ENCODE measurements at regions not wholly inside any gene's neighbourhood (a gene's known extent, or its start where the extent isn't known, plus 50 kb on each side); places are given as distances from the start of the nearest gene placed in this dataset.

- no peaks in the 10 kb centered on the region for H3K36me3 Mint-ChIP-seq (ENCODE audit: unreplicated experiment)
- TF ChIP-seq CTCF (IDR thresholded peaks at IDR 0.05), result no peak
- no peaks in the 10 kb centered on the region for H3K4me1 Mint-ChIP-seq (ENCODE audit: unreplicated experiment)
- peaks cover 17% of the 10 kb centered on the region for H3K9me3 Mint-ChIP-seq (ENCODE audit: unreplicated experiment)
- no peak for DNase-seq (ENCODE audit: extremely low spot score, unreplicated experiment)
- no peak overlapping the region for H3K4me3 Mint-ChIP-seq (ENCODE audit: unreplicated experiment)
- no peak overlapping the region for H3K27ac Mint-ChIP-seq (ENCODE audit: unreplicated experiment)
- H3K27me3 Mint-ChIP-seq (ENCODE audit: unreplicated experiment), result no peaks in the 10 kb centered on the region
Measured at GRCh38 chr2:7674606-7675005, 757.4 kb downstream of the RNF144A start.

GRCh38 chr2:7676714-7677113 is 759.5 kb downstream of the RNF144A start:
- H3K4me1 Mint-ChIP-seq (ENCODE audit: unreplicated experiment), result no peaks in the 10 kb centered on the region
- no peaks in the 10 kb centered on the region for H3K27me3 Mint-ChIP-seq (ENCODE audit: unreplicated experiment)
- H3K36me3 Mint-ChIP-seq (ENCODE audit: unreplicated experiment), result no peaks in the 10 kb centered on the region
- no peak for TF ChIP-seq CTCF (IDR thresholded peaks at IDR 0.05)
- no peak for DNase-seq (ENCODE audit: extremely low spot score, unreplicated experiment)
- peaks cover 17% of the 10 kb centered on the region for H3K9me3 Mint-ChIP-seq (ENCODE audit: unreplicated experiment)
- H3K27ac Mint-ChIP-seq (ENCODE audit: unreplicated experiment), result no peak overlapping the region
- H3K4me3 Mint-ChIP-seq (ENCODE audit: unreplicated experiment), result no peak overlapping the region

GRCh38 chr2:7681881-7682461 is 764.8 kb downstream of the RNF144A start:
- Mint-ChIP-seq H3K4me1 (ENCODE audit: unreplicated experiment) (no peaks in the 10 kb centered on the region), H3K27ac (ENCODE audit: unreplicated experiment) (no peak overlapping the region), H3K36me3 (ENCODE audit: unreplicated experiment) (no peaks in the 10 kb centered on the region), H3K4me3 (ENCODE audit: unreplicated experiment) (no peak overlapping the region), H3K9me3 (ENCODE audit: unreplicated experiment) (peaks cover 9% of the 10 kb centered on the region), H3K27me3 (ENCODE audit: unreplicated experiment) (no peaks in the 10 kb centered on the region)
- DNase-seq (ENCODE audit: extremely low spot score, unreplicated experiment), result no peak
- no peak for TF ChIP-seq CTCF (IDR thresholded peaks at IDR 0.05)

DNA sequence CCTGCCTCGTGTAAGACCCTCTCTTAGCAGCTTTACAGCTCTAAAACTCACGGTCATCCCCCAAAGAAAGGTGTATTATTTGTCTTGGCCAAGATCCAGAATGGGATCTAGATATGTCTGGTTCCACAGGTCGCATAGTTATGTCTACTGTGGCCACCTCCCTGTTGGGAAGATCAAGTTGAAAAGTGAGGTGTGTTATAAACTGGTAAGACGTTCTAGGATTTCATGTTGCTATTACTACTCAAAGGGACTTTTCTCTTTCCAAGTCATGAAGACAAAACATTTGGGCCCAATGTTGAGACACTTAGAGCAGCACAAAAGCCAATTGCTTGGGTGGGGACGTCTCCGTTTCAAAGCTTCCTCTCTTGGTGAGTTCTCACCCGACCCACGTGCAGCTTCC is 766.0 kb downstream of the RNF144A start:
- no peak for DNase-seq (ENCODE audit: extremely low spot score, unreplicated experiment)
- Mint-ChIP-seq H3K4me3 (ENCODE audit: unreplicated experiment) (no peak overlapping the region), H3K4me1 (ENCODE audit: unreplicated experiment) (no peaks in the 10 kb centered on the region), H3K27ac (ENCODE audit: unreplicated experiment) (no peak overlapping the region), H3K9me3 (ENCODE audit: unreplicated experiment) (peaks cover 8% of the 10 kb centered on the region), H3K27me3 (ENCODE audit: unreplicated experiment) (no peaks in the 10 kb centered on the region), H3K36me3 (ENCODE audit: unreplicated experiment) (no peaks in the 10 kb centered on the region)
- no peak for TF ChIP-seq CTCF (IDR thresholded peaks at IDR 0.05)

DNA sequence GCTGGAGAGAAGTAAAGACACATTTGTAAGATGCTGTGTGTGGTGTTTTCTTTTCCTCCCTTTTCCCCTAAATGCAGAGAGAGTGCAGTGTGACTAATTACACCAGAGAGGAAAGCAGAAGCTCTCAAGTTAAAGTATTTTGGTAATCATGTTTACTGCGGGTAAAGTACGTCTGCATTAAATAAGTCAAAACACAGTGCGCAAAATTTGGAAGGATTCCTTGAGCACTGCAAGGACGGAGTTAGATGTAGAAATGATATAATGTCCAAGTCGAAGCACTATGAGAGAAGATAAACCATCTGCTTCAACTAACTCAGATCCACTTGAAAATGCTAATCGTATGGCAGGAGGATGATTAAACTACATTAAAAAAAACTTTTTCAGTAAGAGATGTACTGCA is 766.5 kb downstream of the RNF144A start:
- H3K9me3 Mint-ChIP-seq (ENCODE audit: unreplicated experiment), result peaks cover 4% of the 10 kb centered on the region
- DNase-seq (ENCODE audit: extremely low spot score, unreplicated experiment), result no peak
- H3K27me3 Mint-ChIP-seq (ENCODE audit: unreplicated experiment), result no peaks in the 10 kb centered on the region
- TF ChIP-seq CTCF (IDR thresholded peaks at IDR 0.05), result no peak
- H3K27ac Mint-ChIP-seq (ENCODE audit: unreplicated experiment), result no peak overlapping the region
- no peaks in the 10 kb centered on the region for H3K36me3 Mint-ChIP-seq (ENCODE audit: unreplicated experiment)
- H3K4me3 Mint-ChIP-seq (ENCODE audit: unreplicated experiment), result no peak overlapping the region
- H3K4me1 Mint-ChIP-seq (ENCODE audit: unreplicated experiment), result no peaks in the 10 kb centered on the region
